H9 (cell line): ENCODE measurements at regions not wholly inside any gene's neighbourhood (a gene's known extent, or its start where the extent isn't known, plus 50 kb on each side); places are given as distances from the start of the nearest gene placed in this dataset.

ENCODE experiments used
- DNase-seq: peaks from one replicate; pipeline ENCODE4 v3.0.0-alpha.2; 2017
- H2AFZ ChIP-seq: one replicate; pipeline ENCODE4 v1.6.1; 2013; ENCODE audit warnings: mild to moderate bottlenecking, low read length, control low read depth, moderate library complexity
- H2AK5ac ChIP-seq: 2 replicates; pipeline ENCODE4 v1.6.1; 2013; ENCODE audit warnings: low read length, control low read depth, mixed read lengths; ENCODE audit not compliant: insufficient read length
- H2BK120ac ChIP-seq: one replicate; pipeline ENCODE4 v1.6.1; 2013; ENCODE audit warnings: low read depth, mild to moderate bottlenecking, low read length, control low read depth, inconsistent platforms; ENCODE audit not compliant: poor library complexity, severe bottlenecking
- H2BK12ac ChIP-seq: 2 replicates; pipeline ENCODE4 v1.6.1; 2013; ENCODE audit warnings: low read length, control low read depth, mixed read lengths, low read depth; ENCODE audit not compliant: insufficient read length
- H2BK15ac ChIP-seq: 2 replicates; pipeline ENCODE4 v1.6.1; 2013; ENCODE audit warnings: low read depth, low read length, control low read depth
- H2BK20ac ChIP-seq: one replicate; pipeline ENCODE4 v1.6.1; 2013; ENCODE audit warnings: low read depth, mild to moderate bottlenecking, low read length, control low read depth, inconsistent platforms; ENCODE audit not compliant: poor library complexity, severe bottlenecking
- H2BK5ac ChIP-seq: 2 replicates; pipeline ENCODE4 v1.6.1; 2013; ENCODE audit warnings: low read length, control low read depth, mixed read lengths; ENCODE audit not compliant: insufficient read length
- H3K14ac ChIP-seq: 2 replicates; pipeline ENCODE4 v1.6.1; 2013; ENCODE audit warnings: low read length, control low read depth; ENCODE audit not compliant: insufficient read depth
- H3K18ac ChIP-seq: 2 replicates; pipeline ENCODE4 v1.6.1; 2013; ENCODE audit warnings: low read depth, mild to moderate bottlenecking, mixed read lengths, low read length, control low read depth; ENCODE audit not compliant: insufficient read length
- H3K23ac ChIP-seq: 2 replicates; pipeline ENCODE4 v1.6.1; 2013; ENCODE audit warnings: low read length, control low read depth, mixed read lengths, low read depth; ENCODE audit not compliant: insufficient read length
- H3K23me2 ChIP-seq: 2 replicates; pipeline ENCODE4 v1.6.1; 2013; ENCODE audit warnings: low read depth, mild to moderate bottlenecking, mixed read lengths, low read length, control low read depth; ENCODE audit not compliant: insufficient read length, poor library complexity, severe bottlenecking
- H3K27ac ChIP-seq: 2 replicates; pipeline ENCODE4 v1.5.1; 2013; ENCODE audit warnings: low read length, control low read depth, mixed read lengths, low read depth; ENCODE audit not compliant: insufficient read length
- H3K27me3 ChIP-seq: 2 replicates; pipeline ENCODE4 v1.6.1; 2013; ENCODE audit warnings: low read length, control low read depth, inconsistent platforms; ENCODE audit not compliant: insufficient read depth
- H3K4ac ChIP-seq: 2 replicates; pipeline ENCODE4 v1.6.1; 2013; ENCODE audit warnings: low read depth, mild to moderate bottlenecking, control low read depth, inconsistent platforms, low read length, moderate library complexity
- H3K4me1 ChIP-seq: 2 replicates; pipeline ENCODE4 v1.6.1; 2013; ENCODE audit warnings: low read length, control low read depth, inconsistent platforms; ENCODE audit not compliant: insufficient read depth
- H3K4me2 ChIP-seq: 2 replicates; pipeline ENCODE4 v1.6.1; 2013; ENCODE audit warnings: low read length, control low read depth, mixed read lengths; ENCODE audit not compliant: insufficient read length, insufficient read depth
- H3K56ac ChIP-seq: 2 replicates; pipeline ENCODE4 v1.6.1; 2013; ENCODE audit warnings: low read depth, mild to moderate bottlenecking, mixed read lengths, low read length, control low read depth; ENCODE audit not compliant: insufficient read length
- H3K79me1 ChIP-seq: 2 replicates; pipeline ENCODE4 v1.6.1; 2013; ENCODE audit warnings: low read depth, mild to moderate bottlenecking, moderate library complexity, low read length, control low read depth, inconsistent platforms; ENCODE audit not compliant: insufficient read depth, poor library complexity, severe bottlenecking
- H3K79me2 ChIP-seq: 2 replicates; pipeline ENCODE4 v1.6.1; 2013; ENCODE audit warnings: low read length, control low read depth, inconsistent platforms; ENCODE audit not compliant: insufficient read depth
- H3K9ac ChIP-seq: 2 replicates; pipeline ENCODE4 v1.6.1; 2013; ENCODE audit warnings: low read length, control low read depth, mixed read lengths; ENCODE audit not compliant: insufficient read length; ENCODE audit errors: extremely low read depth
- H3K9me3 ChIP-seq: one replicate; pipeline ENCODE4 v1.6.1; 2013; ENCODE audit warnings: low read depth, low read length, inconsistent platforms; ENCODE audit not compliant: control insufficient read depth
- H3T11ph ChIP-seq: one replicate; pipeline ENCODE4 v1.6.1; 2013; ENCODE audit warnings: mild to moderate bottlenecking, low read length, control low read depth, inconsistent platforms
- H4K20me1 ChIP-seq: one replicate; pipeline ENCODE4 v1.6.1; 2013; ENCODE audit not compliant: control insufficient read depth, insufficient read length, insufficient read depth
- H4K5ac ChIP-seq: 2 replicates; pipeline ENCODE4 v1.6.1; 2013; ENCODE audit warnings: low read depth, mild to moderate bottlenecking, mixed read lengths, low read length, control low read depth; ENCODE audit not compliant: insufficient read length
- H4K8ac ChIP-seq: replicated peaks from 2 replicates; pipeline ENCODE4 v1.6.1; 2013; ENCODE audit warnings: low read length, control low read depth, mixed read lengths, low read depth; ENCODE audit not compliant: insufficient read length
- H4K91ac ChIP-seq: 2 replicates; pipeline ENCODE4 v1.6.1; 2013; ENCODE audit warnings: low read depth, mild to moderate bottlenecking, moderate library complexity, mixed read lengths, low read length, control low read depth; ENCODE audit not compliant: insufficient read length
- H3K27ac Mint-ChIP-seq, 3 experiments: 2 replicates in 2 of 3; 3 replicates in 1 of 3; pipeline ENCODE4 v1.8.0; 2020 to 2021; ENCODE audit warnings: mixed read lengths in 3 of 3, mild to moderate bottlenecking in 1 of 3, moderate library complexity in 1 of 3
- H3K27me3 Mint-ChIP-seq: 2 replicates; pipeline ENCODE4 v1.8.0; 2021; ENCODE audit warnings: low read depth, mild to moderate bottlenecking, moderate library complexity, mixed read lengths
- H3K36me3 Mint-ChIP-seq, 3 experiments: 2 replicates in 2 of 3; 3 replicates in 1 of 3; pipeline ENCODE4 v1.8.0; 2020 to 2021; ENCODE audit warnings: low read depth in 3 of 3, mixed read lengths in 3 of 3; ENCODE audit not compliant: insufficient read depth in 1 of 3
- H3K4me1 Mint-ChIP-seq, 2 experiments: 2 replicates each; pipeline ENCODE4 v1.8.0; 2020; ENCODE audit warnings: mixed read lengths in 2 of 2
- H3K4me3 Mint-ChIP-seq, 2 experiments: 2 replicates in 1 of 2; 3 replicates in 1 of 2; pipeline ENCODE4 v1.8.0; 2020 to 2021; ENCODE audit warnings: mild to moderate bottlenecking in 2 of 2, mixed read lengths in 2 of 2, moderate library complexity in 1 of 2
- H3K9me3 Mint-ChIP-seq, 2 experiments: 2 replicates in 1 of 2; 3 replicates in 1 of 2; pipeline ENCODE4 v1.8.0; 2020; ENCODE audit warnings: mild to moderate bottlenecking in 2 of 2, mixed read lengths in 2 of 2, moderate library complexity in 1 of 2
- CTCF ChIP-seq: fragments of 200-600 bp; sonication (generic); conservative IDR thresholded peaks from 3 replicates; pipeline ENCODE4 v1.8.0; 2021; ENCODE audit warnings: antibody characterized with exemption, mild to moderate bottlenecking
- WGBS: extraction: QIAGEN DNeasy Blood & Tissue Kit; methylation state at CpG from one replicate; pipeline ENCODE4 v1.1.7; 2013; ENCODE audit warnings: missing lambda C conversion rate, low lambda C conversion rate, mixed read lengths; ENCODE audit not compliant: insufficient read length; ENCODE audit errors: extremely low coverage; 5-methylcytosine and 5-hydroxymethylcytosine counted together

- no peak for DNase-seq
- H2BK15ac ChIP-seq = no peak overlapping the region
- H4K5ac ChIP-seq = no peak overlapping the region
- H2BK12ac ChIP-seq = no peak overlapping the region
- no peaks in the 10 kb centered on the region for H3K9me3 Mint-ChIP-seq
- no peak overlapping the region for H3K4me3 Mint-ChIP-seq
- no peak overlapping the region for H3K4me2 ChIP-seq
- no CpG with 5 or more reads among the region's 18 CpGs for WGBS
- H3K56ac ChIP-seq = no peak overlapping the region
- no peaks in the 10 kb centered on the region for H4K20me1 ChIP-seq
- no peaks in the 10 kb centered on the region for H3K79me1 ChIP-seq
- H2BK120ac ChIP-seq = no peak overlapping the region
- no peaks in the 10 kb centered on the region for H3K36me3 Mint-ChIP-seq
- H3K9me3 ChIP-seq = no peaks in the 10 kb centered on the region
- no peak overlapping the region for H3K27ac Mint-ChIP-seq
- no peak overlapping the region for H2BK20ac ChIP-seq
- peaks cover 3 to 5% of the 10 kb centered on the region in 2 experiments; a peak in 3 of 4 replicates for H3K4me1 Mint-ChIP-seq
- no peak overlapping the region for H3T11ph ChIP-seq
- no peak overlapping the region for H2AK5ac ChIP-seq
- no peak overlapping the region for H3K23ac ChIP-seq
- H3K79me2 ChIP-seq = no peaks in the 10 kb centered on the region
- no peak overlapping the region for H2AFZ ChIP-seq
- H4K91ac ChIP-seq = no peak overlapping the region
- H2BK5ac ChIP-seq = no peak overlapping the region
- no peak overlapping the region for H3K9ac ChIP-seq
- no peaks in the 10 kb centered on the region for H3K27me3 ChIP-seq
- no peaks in the 10 kb centered on the region for H3K4me1 ChIP-seq
- no peak overlapping the region for H3K4ac ChIP-seq
- no peak overlapping the region for H4K8ac ChIP-seq
- no peak overlapping the region for H3K27ac ChIP-seq
- no peaks in the 10 kb centered on the region for H3K23me2 ChIP-seq
- H3K27me3 Mint-ChIP-seq = peaks cover 2% of the 10 kb centered on the region; the same call in 1 of the 2 replicates
- no peak overlapping the region for H3K18ac ChIP-seq
- H3K14ac ChIP-seq = no peak overlapping the region
- no peak for TF ChIP-seq CTCF
Observed at GRCh38 chr16:50992350-50993032, 158.6 kb downstream of the SALL1 start.
